GM21717 (cell line): ENCODE measurements at regions not wholly inside any gene's neighbourhood (a gene's known extent, or its start where the extent isn't known, plus 50 kb on each side); places are given as distances from the start of the nearest gene placed in this dataset.
"Not testable (repeated sequence)": the region's sequence is repeated elsewhere in the genome, so short reads cannot be mapped to it uniquely, and the experiment has no call there.

Source experiments
- ATAC-seq: cut with Tn5 transposase; IDR thresholded peaks from one replicate; pipeline ENCODE4 v1.9.1; 2021; ENCODE audit warnings: mild to moderate bottlenecking, moderate library complexity; ENCODE audit not compliant: unreplicated experiment

DNA sequence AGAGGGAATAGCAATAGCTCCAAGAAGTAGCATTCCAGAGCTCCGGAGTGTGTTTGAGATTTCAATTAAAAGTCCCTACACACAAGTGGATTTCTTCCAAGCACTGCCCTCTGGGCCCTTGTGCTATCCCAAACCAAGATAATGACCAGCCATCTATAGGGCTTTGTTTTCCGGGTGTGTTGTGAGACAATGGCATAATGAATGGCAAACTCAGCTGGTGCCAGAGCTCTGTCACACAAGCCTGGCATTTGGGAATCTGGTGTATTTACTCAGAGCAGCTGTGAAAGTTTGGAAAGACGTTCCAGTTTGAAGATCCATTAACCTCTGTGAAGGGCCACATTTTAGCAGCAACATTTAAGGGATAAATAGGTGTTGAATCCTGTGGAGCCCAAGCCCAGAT, 61.2 kb upstream of the TMTC2 start:
- ATAC-seq = no peak

DNA sequence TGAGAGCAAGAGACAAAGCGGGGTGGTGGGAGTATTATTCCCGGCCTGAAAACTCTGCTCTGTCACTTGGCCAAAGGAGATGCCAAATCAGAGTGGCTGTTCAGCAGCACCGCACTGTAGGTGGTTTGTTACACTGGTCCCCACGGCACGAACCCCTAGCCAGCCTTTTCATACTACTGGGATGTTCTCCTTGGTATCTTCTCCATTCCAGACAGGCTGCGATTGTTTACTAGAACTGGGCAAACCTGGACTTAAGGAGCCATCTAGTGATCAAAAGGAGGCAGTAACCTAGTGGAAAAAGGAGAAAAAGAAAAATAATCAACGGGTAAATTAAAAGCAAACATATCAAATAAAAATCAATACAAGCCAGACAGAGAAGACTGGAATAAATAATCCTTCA, 58.9 kb upstream of the TMTC2 start:
- ATAC-seq = no peak

DNA sequence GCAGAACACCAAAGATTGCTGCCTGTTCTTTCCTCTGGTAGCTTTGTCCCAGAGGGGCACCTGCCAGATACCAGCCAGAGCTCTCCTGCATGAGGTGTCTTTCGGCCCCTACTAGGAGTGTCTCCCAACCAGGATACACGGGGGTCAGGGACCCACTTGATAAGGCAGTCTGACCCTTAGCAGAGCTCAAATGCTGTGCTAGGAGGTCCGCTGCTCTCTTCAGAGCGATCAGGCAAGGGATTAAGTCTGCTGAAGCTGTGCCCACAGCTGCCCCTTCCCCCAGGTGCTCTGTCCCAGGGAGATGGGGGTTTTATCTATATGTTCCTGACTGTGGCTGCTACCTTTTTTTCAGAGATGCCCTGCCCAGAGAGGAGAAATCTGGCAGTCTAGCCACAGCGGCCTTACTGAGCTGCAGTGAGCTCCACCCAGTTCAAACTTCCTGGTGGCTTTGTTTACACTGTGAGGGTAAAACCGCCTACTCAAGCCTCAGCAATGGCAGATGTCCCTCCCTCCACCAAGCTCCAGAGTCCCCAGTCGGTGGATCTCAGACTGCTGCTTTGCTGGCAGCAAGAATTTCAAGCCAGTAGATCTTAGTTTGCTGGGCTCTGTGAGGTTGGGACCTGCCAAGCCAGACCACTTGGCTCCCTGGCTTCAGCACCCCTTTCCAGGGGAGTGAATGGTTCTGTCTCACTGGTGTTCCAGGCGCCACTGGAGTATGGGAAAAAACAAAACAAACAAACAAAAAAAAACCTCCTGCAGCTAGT, 52.0 kb upstream of the TMTC2 start:
- not testable (repeated sequence) for ATAC-seq

DNA sequence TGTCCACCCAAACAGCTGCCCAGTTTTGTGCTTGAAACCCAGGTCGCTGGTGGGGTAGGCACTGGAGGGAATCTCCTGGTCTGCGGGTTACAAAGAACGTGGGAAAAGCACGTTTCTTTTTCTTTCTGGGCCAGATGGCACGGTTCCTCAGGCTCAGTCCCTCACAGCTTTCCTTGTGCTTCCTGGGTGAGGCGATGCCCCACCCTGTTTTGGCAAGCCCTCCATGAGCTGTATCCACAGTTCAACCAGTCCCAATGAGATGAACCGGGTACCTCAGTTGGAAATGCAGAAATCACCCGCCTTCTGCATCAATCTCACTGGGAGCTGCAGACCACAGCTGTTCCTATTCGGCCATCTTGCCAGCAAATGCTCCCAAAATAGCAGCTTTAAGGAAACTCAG, 51.4 kb upstream of the TMTC2 start:
- no peak for ATAC-seq
